GM12878 (cell line): ENCODE measurements at regions not wholly inside any gene's neighbourhood (a gene's known extent, or its start where the extent isn't known, plus 50 kb on each side); places are given as distances from the start of the nearest gene placed in this dataset.

ENCODE experiments used
- ATAC-seq: fragments of 200-7000 bp; cut with Tn5 transposase; 3 replicates; pipeline ENCODE4 v1.9.1; 2020; ENCODE audit warnings: mild to moderate bottlenecking, moderate library complexity
- BruUV-seq: library from RNA; stranded (reverse); fragments of 400-500 nt; replicated peaks from 2 replicates; lab custom pipeline; 2021; lab: Mats Ljungman, UMichigan
- CTCF ChIA-PET: fragments of 300-600 bp; sonication (Branson Sonifier 250); formaldehyde crosslinking; extraction: SDS; loops from one replicate; lab custom pipeline; 2021; ENCODE audit warnings: inconsistent platforms; lab: Yijun Ruan, JAX
- POLR2A ChIA-PET: fragments of 350-600 bp; formaldehyde crosslinking; extraction: SDS; loops from one replicate; lab custom pipeline; 2021; ENCODE audit warnings: inconsistent platforms; lab: Charles Lee
- RAD21 ChIA-PET: fragments of 300-600 bp; sonication (Branson Sonifier 250); formaldehyde crosslinking; loops from one replicate; lab custom pipeline; 2023; ENCODE audit warnings: antibody characterized with exemption; ENCODE audit not compliant: unreplicated experiment; lab: Charles Lee
- SMC1A ChIA-PET: fragments of 300-600 bp; sonication (Branson Sonifier 250); formaldehyde crosslinking; loops from one replicate; lab custom pipeline; 2023; ENCODE audit not compliant: unreplicated experiment, uncharacterized antibody; lab: Charles Lee
- DNase-seq: peaks from one replicate; pipeline ENCODE4 v3.0.0-alpha.2; 2011; ENCODE audit warnings: low read depth, low spot score
- FAIRE-seq: peaks from 3 replicates; lab custom pipeline; 2011; peaks lifted over from hg19 to GRCh38; lab: Jason Lieb, UNC
- H2AFZ ChIP-seq: 2 replicates; pipeline ENCODE4 v1.6.0; 2011; ENCODE audit warnings: low read depth, low read length, control low read depth; ENCODE audit not compliant: control insufficient read depth
- H3K27ac ChIP-seq: 2 replicates; pipeline ENCODE4 v1.5.1; 2011; ENCODE audit warnings: control low read depth; ENCODE audit not compliant: control insufficient read depth, insufficient read depth
- H3K27me3 ChIP-seq, 2 experiments: replicated peaks in 1 of 2; 2 replicates each; pipeline versions ENCODE4 v1.6.0 to v1.6.1; 2011; ENCODE audit warnings: low read length in 1 of 2; ENCODE audit not compliant: control insufficient read depth in 2 of 2, insufficient read depth in 2 of 2
- H3K36me3 ChIP-seq, 2 experiments: 2 replicates each; pipeline ENCODE4 v1.5.1; 2011; ENCODE audit warnings: low read length in 1 of 2; ENCODE audit not compliant: control insufficient read depth in 2 of 2, insufficient read depth in 2 of 2
- H3K4me1 ChIP-seq: 2 replicates; pipeline ENCODE4 v1.6.1; 2011; ENCODE audit warnings: mild to moderate bottlenecking, low read length, moderate library complexity, mixed read lengths; ENCODE audit not compliant: control insufficient read depth, insufficient read depth
- H3K4me2 ChIP-seq: 2 replicates; pipeline ENCODE4 v1.6.0; 2011; ENCODE audit warnings: control low read depth; ENCODE audit not compliant: control insufficient read depth, insufficient read depth
- H3K4me3 ChIP-seq: fragments of 200-600 bp; sonication (generic); 2 replicates; pipeline ENCODE4 v1.5.1; 2016
- H3K79me2 ChIP-seq: 2 replicates; pipeline ENCODE4 v1.6.0; 2011; ENCODE audit warnings: low read length; ENCODE audit not compliant: control insufficient read depth, insufficient read depth
- H3K9ac ChIP-seq: 2 replicates; pipeline ENCODE4 v1.8.0; 2011; ENCODE audit warnings: low read length, control low read depth, mixed read lengths; ENCODE audit not compliant: control insufficient read depth, insufficient read depth
- H3K9me3 ChIP-seq: replicated peaks from 3 replicates; pipeline ENCODE4 v1.5.1; 2011; ENCODE audit warnings: mild to moderate bottlenecking, low read length; ENCODE audit not compliant: control insufficient read depth, insufficient read depth
- H4K20me1 ChIP-seq: 2 replicates; pipeline ENCODE4 v1.6.0; 2011; ENCODE audit not compliant: control insufficient read depth, insufficient read depth
- ASH2L ChIP-seq: fragments of 300-600, 200-600 bp; sonication (generic); IDR thresholded peaks from 2 replicates; pipeline ENCODE4 v1.6.1; 2017; ENCODE audit warnings: low read depth, mild to moderate bottlenecking, borderline replicate concordance
- ATF7 ChIP-seq: fragments of 450-650 bp; IDR thresholded peaks from 2 replicates; pipeline ENCODE4 v1.6.1; 2016; ENCODE audit warnings: low read depth, mild to moderate bottlenecking
- CEBPB ChIP-seq, 2 experiments: fragments of 150-350 bp in 1 of 2; IDR thresholded peaks; 2 replicates each; pipeline ENCODE4 v1.6.1; 2012 to 2014; ENCODE audit warnings: low read depth in 2 of 2, low read length in 2 of 2, borderline replicate concordance in 1 of 2, inconsistent platforms in 1 of 2
- CEBPZ ChIP-seq: fragments of 150-350 bp; IDR thresholded peaks from 2 replicates; pipeline ENCODE4 v1.6.1; 2016; ENCODE audit warnings: low read depth, low read length
- CHD4 ChIP-seq: fragments of 200-600 bp; sonication (generic); IDR thresholded peaks from 2 replicates; pipeline ENCODE4 v1.6.1; 2016; ENCODE audit warnings: mild to moderate bottlenecking
- DPF2 ChIP-seq: fragments of 450-650 bp; IDR thresholded peaks from 2 replicates; pipeline ENCODE4 v1.6.1; 2017; ENCODE audit warnings: mild to moderate bottlenecking
- EGR1 ChIP-seq, 2 experiments: IDR thresholded peaks; 1 replicate in 1 of 2; 2 replicates in 1 of 2; pipeline ENCODE4 v1.6.1; 2011 to 2012; ENCODE audit warnings: low read depth in 2 of 2, low read length in 2 of 2, borderline replicate concordance in 1 of 2, mild to moderate bottlenecking in 1 of 2, moderate library complexity in 1 of 2
- EP300 ChIP-seq, 2 experiments: fragments of 150-350 bp in 1 of 2; IDR thresholded peaks; 2 replicates each; pipeline ENCODE4 v1.6.1; 2011 to 2012; ENCODE audit warnings: low read depth in 2 of 2, low read length in 2 of 2, borderline replicate concordance in 1 of 2, improper control_type of control experiment in 1 of 2, inconsistent platforms in 1 of 2; ENCODE audit not compliant: control insufficient read depth in 1 of 2
- GATAD2B ChIP-seq: fragments of 450-650 bp; conservative IDR thresholded peaks from 2 replicates; pipeline ENCODE4 v1.6.1; 2017; ENCODE audit warnings: low read depth, mild to moderate bottlenecking, moderate library complexity
- HSF1 ChIP-seq: fragments of 150-350 bp; IDR thresholded peaks from 2 replicates; pipeline ENCODE4 v1.6.1; 2014; ENCODE audit warnings: mild to moderate bottlenecking, low read depth, low read length
- IKZF1 ChIP-seq: fragments of 450-650 bp; conservative IDR thresholded peaks from 2 replicates; pipeline ENCODE4 v1.6.1; 2017; ENCODE audit warnings: antibody characterized with exemption, mild to moderate bottlenecking
- MLLT1 ChIP-seq: fragments of 450-650 bp; IDR thresholded peaks from 2 replicates; pipeline ENCODE4 v1.6.1; 2016; ENCODE audit warnings: mild to moderate bottlenecking
- MXI1 ChIP-seq: fragments of 150-350 bp; IDR thresholded peaks from 2 replicates; pipeline ENCODE4 v1.6.1; 2011; ENCODE audit warnings: low read depth, mild to moderate bottlenecking, inconsistent platforms, low read length, improper control_type of control experiment
- NBN ChIP-seq: fragments of 450-650 bp; IDR thresholded peaks from 2 replicates; pipeline ENCODE4 v1.6.1; 2016
- PAX5 ChIP-seq: IDR thresholded peaks from 2 replicates; pipeline ENCODE4 v1.6.1; 2011; ENCODE audit warnings: low read depth, low read length, borderline replicate concordance
- POLR2AphosphoS5 ChIP-seq: IDR thresholded peaks from 2 replicates; pipeline ENCODE4 v1.6.1; 2011; ENCODE audit warnings: mild to moderate bottlenecking, low read length, inconsistent platforms
- SIX5 ChIP-seq: IDR thresholded peaks from 2 replicates; pipeline ENCODE4 v1.6.1; 2011; ENCODE audit warnings: mild to moderate bottlenecking, low read depth, low read length, moderate library complexity; ENCODE audit not compliant: severe bottlenecking
- SP1 ChIP-seq: IDR thresholded peaks from one replicate; pipeline ENCODE4 v1.6.1; 2011; ENCODE audit warnings: low read depth, low read length
- SUZ12 ChIP-seq: fragments of 200-600 bp; sonication (generic); IDR thresholded peaks from one replicate; pipeline ENCODE4 v1.6.1; 2018; ENCODE audit warnings: antibody characterized with exemption, mild to moderate bottlenecking; ENCODE audit not compliant: unreplicated experiment
- whole genome bisulfite sequencing: methylation state at CpG from one replicate; pipeline ENCODE4 v1.1.6; 2016; ENCODE audit warnings: low lambda C conversion rate; ENCODE audit not compliant: insufficient replicate concordance, insufficient coverage; ENCODE audit errors: missing lambda C conversion rate; 5-methylcytosine and 5-hydroxymethylcytosine counted together
- in situ Hi-C: fragments of 300-500 bp; cut with MboI; formaldehyde crosslinking; loops from 9 replicates; pipeline ENCODE4 v1.14.3; 2018; ENCODE audit warnings: mixed read lengths
- intact Hi-C: fragments of 100-400 bp; cut with micrococcal nuclease; formaldehyde crosslinking; loops from one replicate; pipeline ENCODE4 v1.14.2; 2022; ENCODE audit not compliant: unreplicated experiment

- RAD21 ChIA-PET: interaction anchor here (1.2 to 20.2 kb wide), 3 partner anchors 8 to 21 kb away, joined by 5 to 381 read pairs (median 21); no protein-coding TSS in a partner anchor
- intact Hi-C loops (loop anchor here (5.0 kb wide), 1 partner anchor 397 kb away; no protein-coding TSS in a partner anchor), in situ Hi-C loops (no loop called here)
- no peaks in the 10 kb centered on the region; the same call in 1 of the 2 replicates for H3K79me2 ChIP-seq
- CTCF ChIA-PET: interaction anchor here (0.8 to 1.8 kb wide), 4 partner anchors 9 to 20 kb away, joined by 3 to 6 read pairs (median 6); no protein-coding TSS in a partner anchor
- H3K27ac ChIP-seq: no peak overlapping the region
- DNase-seq: no peak
- no peaks in the 10 kb centered on the region for H3K27me3 ChIP-seq
- H3K9me3 ChIP-seq: peaks cover 6% of the 10 kb centered on the region; the same call in 2 of the 3 replicates
- no peaks in the 10 kb centered on the region for H4K20me1 ChIP-seq
- H3K9ac ChIP-seq: no peak overlapping the region
- H3K4me2 ChIP-seq: no peak overlapping the region
- TF ChIP-seq DPF2 (no peak), IKZF1 (no peak), GATAD2B (no peak), ATF7 (no peak), NBN (no peak), CEBPZ (no peak), CHD4 (no peak), POLR2AphosphoS5 (no peak), SUZ12 (no peak), HSF1 (no peak), PAX5 (no peak), EGR1 (IDR thresholded peaks at IDR 0.05; ENCODE audit: borderline replicate concordance in 1 of 2, low read depth in 2 of 2, low read length in 2 of 2) (no peak), CEBPB (IDR thresholded peaks at IDR 0.05; ENCODE audit: borderline replicate concordance in 1 of 2, low read depth in 2 of 2, low read length in 2 of 2) (no peak), ASH2L (no peak), SP1 (no peak), MLLT1 (no peak), SIX5 (no peak), MXI1 (no peak), EP300 (IDR thresholded peaks at IDR 0.05; ENCODE audit: borderline replicate concordance in 1 of 2, control insufficient read depth in 1 of 2, low read depth in 2 of 2, low read length in 2 of 2) (no peak)
- TF ChIP-seq, all 136 proteins: peak for 0
- Histone ChIP-seq H3K4me1 (peaks cover 31% of the 10 kb centered on the region), H3K36me3 (no peaks in the 10 kb centered on the region; a peak in 1 of 4 replicates), H3K4me3 (no peak overlapping the region), H2AFZ (no peak overlapping the region)
- ATAC-seq: no peak
- ChIA-PET POLR2A (interaction anchor here (1.3 to 11.3 kb wide), 4 partner anchors 11 to 307 kb away, joined by 4 to 109 read pairs (median 32); partner anchors contain the start of gene STT3B), SMC1A (interaction anchor here (0.5 to 14.7 kb wide), 11 partner anchors 8 to 1208 kb away, joined by 3 to 378 read pairs (median 3); no protein-coding TSS in a partner anchor)
- BruUV-seq: no TSS peak
- 52% methylated on average over 5 of the region's 5 CpGs for whole genome bisulfite sequencing
- no peak for FAIRE-seq
These were observed 307.8 kb upstream of the STT3B start for GRCh38 chr3:31224936-31225335.
